ENCODE measurements at regions not wholly inside any gene's neighbourhood (a gene's known extent, or its start where the extent isn't known, plus 50 kb on each side); places are given as distances from the start of the nearest gene placed in this dataset.

DNA sequence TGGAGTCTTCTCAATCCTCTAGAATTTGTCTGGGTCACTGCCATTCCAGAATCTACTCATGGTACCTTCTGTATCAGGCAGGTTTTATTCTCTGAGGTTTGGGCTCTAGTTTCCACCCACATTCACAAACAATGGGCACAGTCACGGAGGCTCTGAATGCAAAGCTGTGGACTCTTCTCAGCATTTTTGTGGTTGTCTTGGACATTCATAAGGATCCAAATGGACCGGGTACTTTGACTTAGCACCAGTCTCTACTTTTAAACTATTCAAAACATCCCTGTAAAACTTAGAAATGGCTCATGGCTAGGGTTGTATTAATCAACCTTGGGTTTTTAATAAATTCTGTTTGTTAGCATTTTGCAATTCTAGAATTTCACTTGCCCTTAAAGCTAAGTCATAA, 277.9 kb upstream of the THBS1 start:
- TF ChIP-seq, protein P1, sequence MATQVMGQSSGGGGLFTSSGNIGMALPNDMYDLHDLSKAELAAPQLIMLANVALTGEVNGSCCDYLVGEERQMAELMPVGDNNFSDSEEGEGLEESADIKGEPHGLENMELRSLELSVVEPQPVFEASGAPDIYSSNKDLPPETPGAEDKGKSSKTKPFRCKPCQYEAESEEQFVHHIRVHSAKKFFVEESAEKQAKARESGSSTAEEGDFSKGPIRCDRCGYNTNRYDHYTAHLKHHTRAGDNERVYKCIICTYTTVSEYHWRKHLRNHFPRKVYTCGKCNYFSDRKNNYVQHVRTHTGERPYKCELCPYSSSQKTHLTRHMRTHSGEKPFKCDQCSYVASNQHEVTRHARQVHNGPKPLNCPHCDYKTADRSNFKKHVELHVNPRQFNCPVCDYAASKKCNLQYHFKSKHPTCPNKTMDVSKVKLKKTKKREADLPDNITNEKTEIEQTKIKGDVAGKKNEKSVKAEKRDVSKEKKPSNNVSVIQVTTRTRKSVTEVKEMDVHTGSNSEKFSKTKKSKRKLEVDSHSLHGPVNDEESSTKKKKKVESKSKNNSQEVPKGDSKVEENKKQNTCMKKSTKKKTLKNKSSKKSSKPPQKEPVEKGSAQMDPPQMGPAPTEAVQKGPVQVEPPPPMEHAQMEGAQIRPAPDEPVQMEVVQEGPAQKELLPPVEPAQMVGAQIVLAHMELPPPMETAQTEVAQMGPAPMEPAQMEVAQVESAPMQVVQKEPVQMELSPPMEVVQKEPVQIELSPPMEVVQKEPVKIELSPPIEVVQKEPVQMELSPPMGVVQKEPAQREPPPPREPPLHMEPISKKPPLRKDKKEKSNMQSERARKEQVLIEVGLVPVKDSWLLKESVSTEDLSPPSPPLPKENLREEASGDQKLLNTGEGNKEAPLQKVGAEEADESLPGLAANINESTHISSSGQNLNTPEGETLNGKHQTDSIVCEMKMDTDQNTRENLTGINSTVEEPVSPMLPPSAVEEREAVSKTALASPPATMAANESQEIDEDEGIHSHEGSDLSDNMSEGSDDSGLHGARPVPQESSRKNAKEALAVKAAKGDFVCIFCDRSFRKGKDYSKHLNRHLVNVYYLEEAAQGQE (IDR thresholded peaks at IDR 0.05; ENCODE audit: insufficient read depth in 1 of 2, low read depth in 2 of 2, low read length in 1 of 2): no peak
- TF ChIP-seq, protein P2, sequence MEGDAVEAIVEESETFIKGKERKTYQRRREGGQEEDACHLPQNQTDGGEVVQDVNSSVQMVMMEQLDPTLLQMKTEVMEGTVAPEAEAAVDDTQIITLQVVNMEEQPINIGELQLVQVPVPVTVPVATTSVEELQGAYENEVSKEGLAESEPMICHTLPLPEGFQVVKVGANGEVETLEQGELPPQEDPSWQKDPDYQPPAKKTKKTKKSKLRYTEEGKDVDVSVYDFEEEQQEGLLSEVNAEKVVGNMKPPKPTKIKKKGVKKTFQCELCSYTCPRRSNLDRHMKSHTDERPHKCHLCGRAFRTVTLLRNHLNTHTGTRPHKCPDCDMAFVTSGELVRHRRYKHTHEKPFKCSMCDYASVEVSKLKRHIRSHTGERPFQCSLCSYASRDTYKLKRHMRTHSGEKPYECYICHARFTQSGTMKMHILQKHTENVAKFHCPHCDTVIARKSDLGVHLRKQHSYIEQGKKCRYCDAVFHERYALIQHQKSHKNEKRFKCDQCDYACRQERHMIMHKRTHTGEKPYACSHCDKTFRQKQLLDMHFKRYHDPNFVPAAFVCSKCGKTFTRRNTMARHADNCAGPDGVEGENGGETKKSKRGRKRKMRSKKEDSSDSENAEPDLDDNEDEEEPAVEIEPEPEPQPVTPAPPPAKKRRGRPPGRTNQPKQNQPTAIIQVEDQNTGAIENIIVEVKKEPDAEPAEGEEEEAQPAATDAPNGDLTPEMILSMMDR (IDR thresholded peaks at IDR 0.05): no peak

Measured in Panc1 (cell line).